Jurkat, Clone E6-1 (cell line): ENCODE measurements at regions not wholly inside any gene's neighbourhood (a gene's known extent, or its start where the extent isn't known, plus 50 kb on each side); places are given as distances from the start of the nearest gene placed in this dataset.

Source experiments
- DNase-seq: peaks from one replicate; pipeline ENCODE4 v3.0.0-alpha.2; 2011; ENCODE audit warnings: low read depth, low spot score
- H3K4me3 ChIP-seq: 2 replicates; pipeline ENCODE4 v1.5.1; 2011; ENCODE audit warnings: mild to moderate bottlenecking, low read length, control low read depth, moderate library complexity

DNA sequence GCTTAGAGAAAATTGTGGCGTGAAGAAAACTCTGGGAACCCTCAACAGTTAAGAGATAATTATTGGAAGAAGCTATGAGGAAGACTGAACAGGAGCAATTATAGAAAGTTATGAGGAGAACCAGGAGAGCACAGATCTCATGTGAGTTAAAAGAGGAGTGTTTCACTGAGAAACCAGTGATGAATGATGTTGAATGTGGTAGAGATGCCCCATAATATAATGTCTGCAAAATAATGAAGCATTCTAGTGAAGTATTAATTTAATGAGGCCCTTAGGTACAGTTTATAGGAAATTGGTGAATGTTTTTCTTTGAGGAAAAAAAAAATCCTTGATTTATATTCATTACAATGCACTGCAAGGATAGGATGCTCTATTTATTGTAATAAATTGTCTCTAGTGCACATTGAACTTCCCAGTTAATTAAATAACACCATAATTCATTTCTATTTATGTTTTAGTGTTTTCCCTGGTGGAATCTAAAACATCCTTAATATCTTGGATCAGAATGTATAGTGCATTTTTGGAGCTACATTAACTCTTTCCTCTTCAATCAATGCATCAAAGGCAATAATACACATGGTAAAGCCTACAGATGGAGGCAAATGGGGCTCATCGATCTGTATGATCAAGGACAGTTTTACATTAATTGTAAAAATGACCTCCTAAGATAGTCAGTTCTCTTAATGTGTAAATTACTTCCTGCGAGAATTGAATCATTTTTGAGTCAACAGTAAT, 91.4 kb upstream of the EYS start:
- DNase-seq = no peak
- H3K4me3 ChIP-seq = no peak overlapping the region

DNA sequence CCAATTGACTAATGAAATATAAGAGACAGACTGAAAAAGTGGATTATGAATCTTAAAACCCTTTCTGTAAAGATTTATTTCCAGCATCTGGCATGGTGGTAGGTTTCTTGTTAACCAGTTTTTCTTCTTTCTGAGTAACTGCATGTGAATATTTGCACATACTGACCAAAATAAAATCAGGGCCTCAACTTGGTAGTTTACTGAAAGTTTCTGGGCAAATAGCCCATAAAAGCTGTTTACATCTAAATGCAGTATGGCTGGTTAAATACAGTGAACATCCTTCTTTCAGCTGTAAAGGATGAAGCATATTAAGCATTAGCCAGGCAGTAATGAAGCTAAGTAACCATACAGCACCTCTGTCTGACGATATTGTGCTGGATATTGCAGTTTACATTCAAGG, 83.6 kb upstream of the EYS start:
- no peak overlapping the region for H3K4me3 ChIP-seq
- DNase-seq = no peak

DNA sequence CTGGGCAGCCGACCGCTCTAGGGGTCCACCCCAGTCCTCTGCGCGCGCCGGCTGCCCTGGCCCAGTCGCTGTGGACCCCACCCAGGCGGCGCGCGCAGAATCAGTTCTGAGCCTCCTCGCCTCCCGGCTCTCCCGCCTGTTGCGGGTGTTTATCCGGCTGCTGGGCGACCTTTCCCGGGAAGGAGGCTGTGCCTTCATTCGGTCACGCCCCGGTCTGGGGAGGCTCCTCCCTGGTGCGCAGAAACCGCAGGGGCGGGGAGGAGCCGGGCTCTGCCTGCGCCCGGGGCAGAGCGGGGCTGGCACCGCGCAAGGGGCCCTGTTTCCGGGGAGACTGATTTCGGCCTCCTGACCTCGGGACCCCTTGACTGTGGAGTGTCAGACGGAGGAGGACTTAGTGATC, 80.8 kb upstream of the EYS start:
- DNase-seq = no peak
- no peak overlapping the region for H3K4me3 ChIP-seq

DNA sequence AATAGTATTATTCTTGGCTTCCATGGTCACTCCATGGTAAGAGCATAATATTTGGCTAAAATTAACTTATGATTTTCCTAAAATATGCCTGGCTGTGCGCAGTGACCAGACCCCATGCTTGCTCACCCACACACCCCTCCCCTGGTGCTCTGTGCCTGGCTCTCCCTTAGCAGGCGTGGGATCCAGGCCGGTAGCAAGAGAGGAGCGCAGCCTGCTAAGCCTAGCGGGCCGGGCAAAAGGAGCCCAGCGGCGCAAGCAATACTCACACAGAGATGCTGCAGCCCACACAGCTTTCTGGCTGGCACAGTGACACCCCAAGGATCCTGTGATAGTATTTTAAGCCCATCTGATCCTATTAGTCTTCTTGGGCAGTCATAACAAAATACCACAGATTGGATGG, 79.8 kb upstream of the EYS start:
- H3K4me3 ChIP-seq = no peak overlapping the region
- DNase-seq = no peak

DNA sequence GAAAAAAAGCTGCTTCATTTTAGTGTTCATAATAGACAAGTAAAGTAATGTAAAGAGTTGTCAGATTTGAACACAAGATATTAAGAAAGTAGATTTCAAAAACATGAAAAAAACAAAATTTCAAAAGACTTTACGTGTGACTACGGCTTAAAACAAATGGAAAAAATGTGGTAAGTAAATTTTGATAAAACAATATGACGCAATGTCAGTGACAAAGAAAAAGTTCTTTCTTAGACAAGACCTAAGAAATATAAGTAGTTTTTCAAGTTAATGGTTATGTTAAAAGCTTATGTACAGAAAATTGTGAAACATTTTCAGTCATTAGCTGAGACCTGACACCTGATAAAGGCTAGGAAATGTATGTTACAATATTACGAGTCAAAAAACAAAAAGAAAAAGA, 73.7 kb upstream of the EYS start:
- no peak for DNase-seq
- H3K4me3 ChIP-seq = no peak overlapping the region

DNA sequence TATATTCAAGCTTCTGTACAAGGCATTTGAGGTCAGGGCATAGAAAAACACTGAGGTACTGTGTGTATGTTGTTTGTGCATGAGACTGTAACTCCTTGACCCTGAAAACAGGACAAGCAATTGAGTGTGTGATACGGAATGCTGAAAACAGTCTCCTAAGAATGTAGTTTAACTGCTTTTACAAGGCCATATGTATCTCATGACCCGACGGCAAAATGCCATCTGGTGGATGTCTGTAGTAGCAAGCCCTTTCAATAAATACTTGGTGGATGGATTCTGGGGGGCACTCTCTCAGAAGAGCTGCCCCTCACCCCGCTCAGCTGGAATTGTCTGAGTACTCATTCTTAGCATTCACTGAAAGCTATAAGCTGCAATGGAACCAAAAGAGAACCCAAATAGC, 69.3 kb upstream of the EYS start:
- H3K4me3 ChIP-seq = no peak overlapping the region
- peak; percentile 7 for DNase-seq

DNA sequence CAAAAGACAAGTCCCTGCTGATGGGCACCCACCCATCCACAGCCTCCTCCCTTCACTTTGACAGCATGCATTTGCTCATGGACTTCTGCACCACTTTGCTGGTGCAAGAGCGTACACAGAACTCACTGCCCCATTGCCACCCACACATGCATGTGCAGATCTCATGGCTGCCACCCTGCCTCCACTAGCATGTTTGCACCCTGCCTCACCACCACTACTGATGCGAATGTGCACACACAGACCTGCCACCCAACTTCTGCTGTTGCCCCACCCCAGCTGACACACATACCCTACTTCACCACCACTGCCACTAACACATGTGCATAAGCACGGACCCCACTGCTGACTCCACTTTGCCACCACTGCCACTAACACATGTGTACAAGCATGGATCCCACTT, 64.9 kb upstream of the EYS start:
- no peak overlapping the region for H3K4me3 ChIP-seq
- DNase-seq = no peak

DNA sequence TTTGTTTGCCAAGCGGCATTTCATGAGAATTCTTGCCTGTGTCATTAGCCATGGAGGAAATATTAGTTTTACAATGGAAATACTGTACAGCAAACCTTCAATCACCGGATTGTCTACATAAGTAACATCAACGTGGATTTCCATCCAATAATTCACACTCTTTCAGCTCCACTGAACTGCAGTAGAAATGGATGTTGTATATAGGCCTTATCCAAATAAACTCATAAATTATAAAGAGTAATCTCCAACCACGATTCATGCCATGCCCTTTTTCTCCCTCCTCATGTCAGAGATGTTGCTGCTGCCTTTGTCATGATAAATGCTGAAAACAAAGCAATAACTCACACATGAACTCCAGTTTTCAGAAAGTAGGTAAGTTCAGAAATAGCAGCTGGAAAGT, 54.9 kb upstream of the EYS start:
- H3K4me3 ChIP-seq = no peak overlapping the region
- no peak for DNase-seq

DNA sequence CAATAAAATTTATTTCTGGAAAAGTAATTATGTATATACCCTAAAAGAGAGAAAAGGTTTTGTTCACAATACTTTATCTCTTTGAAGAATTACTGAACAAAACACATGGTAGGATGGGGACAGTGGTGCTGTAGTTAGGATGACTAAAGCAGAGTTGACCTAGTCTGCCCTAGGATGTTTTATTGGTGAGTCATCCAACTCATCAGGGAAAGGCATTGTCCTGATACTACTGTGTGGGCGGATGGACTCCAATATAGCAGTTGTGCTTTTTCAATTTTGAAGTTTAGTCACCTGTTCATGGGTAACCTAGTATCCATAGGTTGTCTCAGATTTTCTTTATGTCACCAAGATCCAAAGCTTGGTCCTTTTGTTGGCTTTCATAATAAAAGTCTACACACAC, 53.3 kb upstream of the EYS start:
- DNase-seq = no peak

More for the DNA sequence above, 53.3 kb upstream of the EYS start:
- H3K4me3 ChIP-seq = no peak overlapping the region
